NCI-H2227 treated with DMSO at 0.1 percent for 48 hours (cell line): ENCODE measurements at regions not wholly inside any gene's neighbourhood (a gene's known extent, or its start where the extent isn't known, plus 50 kb on each side); places are given as distances from the start of the nearest gene placed in this dataset.
"Not testable (repeated sequence)": the region's sequence is repeated elsewhere in the genome, so short reads cannot be mapped to it uniquely, and the experiment has no call there.

Experiments used
- DNase-seq: peaks from one replicate; lab custom pipeline; 2025; lab: John Stamatoyannopoulos, UW

GRCh38 chr7:43044511-43044910 lies 67.9 kb upstream of the HECW1 start:
- DNase-seq, result no peak

GRCh38 chr7:43054052-43054722 lies 58.3 kb upstream of the HECW1 start:
- no peak for DNase-seq

GRCh38 chr7:43057141-43057540 lies 55.3 kb upstream of the HECW1 start:
- DNase-seq, result no peak

GRCh38 chr7:43058271-43059066 lies 54.0 kb upstream of the HECW1 start:
- DNase-seq, result peak; percentile 16

GRCh38 chr7:43059067-43059600 lies 53.3 kb upstream of the HECW1 start:
- DNase-seq, result not testable (repeated sequence)
